Activated gamma-delta T cell (primary cell): ENCODE measurements at regions not wholly inside any gene's neighbourhood (a gene's known extent, or its start where the extent isn't known, plus 50 kb on each side); places are given as distances from the start of the nearest gene placed in this dataset.
"Not testable (repeated sequence)": the region's sequence is repeated elsewhere in the genome, so short reads cannot be mapped to it uniquely, and the experiment has no call there.

ENCODE experiments used
- DNase-seq: peaks from one replicate; lab custom pipeline; 2025; lab: John Stamatoyannopoulos, UW

DNA sequence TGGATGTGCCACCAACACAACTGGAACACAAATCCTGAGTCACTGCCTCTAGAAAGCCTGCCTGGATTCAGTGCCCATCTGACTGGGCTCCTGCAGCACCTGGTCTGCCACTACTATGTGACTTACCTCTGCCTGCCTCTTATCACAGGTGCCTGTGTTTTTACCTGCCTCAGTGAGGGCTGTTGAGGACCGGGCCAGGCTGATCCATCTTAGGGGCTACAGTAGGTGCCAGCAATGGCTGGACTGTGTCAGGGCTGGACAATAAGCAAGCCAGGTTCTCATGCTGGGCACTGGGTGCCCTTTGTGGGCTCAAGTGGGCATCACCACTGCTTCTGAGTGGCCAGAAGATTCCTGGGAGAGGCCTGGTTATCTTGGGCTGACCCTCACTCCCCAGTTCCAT is 948.6 kb upstream of the TPTE start:
- not testable (repeated sequence) for DNase-seq

DNA sequence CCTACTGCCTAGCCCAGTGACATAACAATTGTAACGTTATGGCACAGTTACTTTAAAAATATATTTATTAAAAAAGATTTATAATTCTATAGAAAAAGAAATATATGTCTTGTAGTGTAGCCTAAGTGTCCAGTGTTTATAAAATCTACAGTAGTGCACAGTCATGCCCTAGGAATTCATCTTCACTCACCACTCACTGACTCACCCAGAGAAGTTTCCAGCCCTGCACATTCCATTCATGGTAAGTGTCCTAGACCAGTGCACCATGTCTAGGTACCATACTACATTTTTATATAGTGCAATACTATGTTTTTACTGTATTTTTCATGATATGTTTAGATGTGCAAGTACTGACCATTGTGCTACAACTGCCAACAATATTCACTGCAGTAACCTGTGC is 947.9 kb upstream of the TPTE start:
- DNase-seq = not testable (repeated sequence)

DNA sequence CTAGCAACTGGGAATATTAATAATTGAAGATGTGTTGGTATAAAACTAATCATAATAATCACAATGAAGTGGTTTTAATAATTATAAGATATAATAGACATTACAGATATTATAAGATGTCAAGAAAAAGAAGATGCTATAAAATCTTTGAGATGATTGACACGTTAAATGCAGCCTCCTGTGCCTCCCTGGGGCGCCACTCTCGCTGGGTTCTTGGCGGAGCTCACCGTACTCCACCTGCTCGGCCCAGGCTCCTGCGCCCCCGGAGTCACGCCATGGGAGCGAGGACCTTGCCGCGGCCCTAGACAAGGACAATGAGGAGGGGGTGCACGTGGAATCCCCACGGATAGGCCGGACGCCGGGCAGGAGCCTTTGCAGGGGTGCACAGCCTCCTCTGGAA is 942.1 kb upstream of the TPTE start:
- DNase-seq = not testable (repeated sequence)

DNA sequence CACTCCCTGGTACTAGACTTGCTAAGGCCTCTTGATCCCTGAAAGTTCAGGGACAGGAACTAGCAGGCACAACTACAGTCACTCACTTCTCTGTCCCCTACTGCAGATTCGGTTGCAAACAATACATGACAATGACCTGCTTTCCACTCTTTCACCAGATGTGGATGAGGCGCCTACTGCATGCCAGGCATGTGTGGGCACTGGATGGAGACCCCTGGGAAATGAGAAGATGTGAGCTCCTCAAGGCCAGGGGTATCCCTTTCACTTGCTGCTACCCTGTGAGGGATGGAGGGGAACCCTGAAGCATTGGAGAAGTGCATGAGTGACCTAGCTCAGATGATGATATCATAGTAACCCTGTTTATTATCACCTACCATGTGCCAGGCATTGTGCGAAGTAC is 933.4 kb upstream of the TPTE start:
- not testable (repeated sequence) for DNase-seq

DNA sequence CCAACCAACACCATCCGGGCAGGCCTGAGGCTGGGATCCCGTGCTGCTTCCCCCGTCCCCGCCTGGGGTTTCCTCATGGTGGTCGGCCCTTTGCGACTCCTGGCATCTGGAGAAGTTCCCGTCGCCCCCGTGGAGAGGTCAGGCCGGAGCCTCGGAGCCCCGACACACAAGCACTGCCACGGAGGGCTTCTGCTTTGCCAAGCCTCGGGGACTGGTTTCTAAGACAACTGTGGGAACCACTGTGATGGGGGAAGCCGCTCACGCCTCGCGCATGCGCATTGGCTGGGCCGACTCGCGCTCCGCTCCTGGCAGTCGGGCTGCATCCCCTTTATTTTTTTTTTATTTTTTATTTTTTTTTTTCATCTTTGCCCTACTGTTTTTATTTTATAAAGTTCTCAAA is 928.8 kb upstream of the TPTE start:
- not testable (repeated sequence) for DNase-seq

DNA sequence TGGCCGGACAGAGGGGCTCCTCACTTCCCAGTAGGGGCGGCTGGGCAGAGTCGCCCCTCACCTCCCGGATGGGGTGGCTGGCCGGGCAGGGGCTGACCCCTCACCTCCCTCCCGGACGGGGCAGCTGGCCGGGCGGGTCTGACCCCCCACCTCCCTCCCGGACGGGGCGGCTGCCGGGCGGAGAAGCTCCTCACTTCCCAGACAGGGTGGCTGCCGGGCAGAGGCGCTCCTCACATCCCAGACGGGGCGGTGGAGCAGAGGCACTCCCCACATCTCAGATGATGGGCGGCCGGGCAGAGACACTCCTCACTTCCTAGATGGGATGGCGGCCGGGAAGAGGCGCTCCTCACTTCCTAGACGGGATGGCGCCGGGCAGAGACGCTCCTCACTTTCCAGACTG is 927.7 kb upstream of the TPTE start:
- DNase-seq = not testable (repeated sequence)

DNA sequence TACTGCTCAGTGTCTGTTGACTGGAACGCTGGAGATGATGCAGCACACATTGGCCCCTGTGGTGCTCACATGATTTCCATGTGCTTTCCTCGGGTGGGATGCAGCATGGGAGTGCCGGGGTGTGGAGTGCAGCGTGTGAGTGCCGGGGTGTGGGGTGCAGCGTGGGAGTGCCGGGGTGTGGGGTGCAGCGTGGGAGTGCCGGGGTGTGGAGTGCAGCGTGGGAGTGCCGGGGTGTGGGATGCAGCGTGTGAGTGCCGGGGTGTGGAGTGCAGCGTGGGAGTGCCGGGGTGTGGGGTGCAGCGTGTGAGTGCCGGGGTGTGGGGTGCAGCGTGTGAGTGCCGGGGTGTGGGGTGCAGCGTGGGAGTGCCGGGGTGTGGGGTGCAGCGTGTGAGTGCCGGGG is 907.4 kb upstream of the TPTE start:
- DNase-seq = not testable (repeated sequence)

DNA sequence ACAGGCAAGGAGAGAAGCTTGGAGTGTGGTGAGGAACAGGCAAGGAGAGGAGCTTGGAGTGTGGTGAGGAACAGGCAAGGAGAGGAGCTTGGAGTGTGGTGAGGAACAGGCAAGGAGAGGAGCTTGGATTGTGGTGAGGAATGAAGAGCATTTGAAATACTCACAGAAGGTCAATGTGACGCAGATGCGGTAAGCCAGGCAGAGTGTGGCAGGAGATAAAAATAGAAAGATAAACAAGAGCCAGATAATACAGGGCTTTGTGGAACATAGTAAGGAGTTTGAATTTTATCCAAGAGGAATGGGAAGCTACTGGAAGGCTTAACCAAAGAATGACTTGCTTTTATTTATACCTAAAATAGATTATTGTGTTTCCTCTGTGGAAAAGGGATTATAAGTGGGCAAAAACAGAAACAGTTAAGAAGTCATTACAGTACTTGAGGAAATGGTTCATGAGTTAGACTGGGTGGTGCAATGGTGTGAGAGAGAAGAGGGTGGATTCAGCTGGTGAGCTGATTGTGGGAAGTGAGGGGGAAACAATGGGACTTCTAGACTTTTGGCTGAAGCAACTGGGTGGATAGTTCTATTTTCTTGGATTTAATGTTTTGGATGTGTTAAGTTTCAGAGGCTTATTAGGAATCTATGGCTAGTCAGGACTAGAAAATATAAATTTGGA is 900.1 kb upstream of the TPTE start:
- not testable (repeated sequence) for DNase-seq

DNA sequence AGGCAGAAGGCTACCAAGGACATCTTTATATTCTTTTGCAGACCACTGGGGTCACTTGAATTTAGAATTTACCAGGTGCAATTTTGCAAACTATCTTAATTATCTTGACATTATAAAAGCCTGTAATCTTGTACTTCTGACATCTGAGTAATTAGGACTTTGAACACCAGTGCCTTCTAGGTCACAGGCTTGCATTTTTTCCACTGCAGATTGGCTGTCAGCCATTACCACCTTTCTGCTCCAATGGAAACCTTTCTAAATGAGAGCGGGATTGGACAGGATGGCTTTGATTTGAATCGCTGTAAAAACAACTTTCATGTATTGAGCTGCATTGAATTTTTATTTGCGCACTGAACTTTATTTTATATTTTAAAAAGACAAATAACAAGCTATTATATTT is 893.3 kb upstream of the TPTE start:
- DNase-seq = not testable (repeated sequence)

DNA sequence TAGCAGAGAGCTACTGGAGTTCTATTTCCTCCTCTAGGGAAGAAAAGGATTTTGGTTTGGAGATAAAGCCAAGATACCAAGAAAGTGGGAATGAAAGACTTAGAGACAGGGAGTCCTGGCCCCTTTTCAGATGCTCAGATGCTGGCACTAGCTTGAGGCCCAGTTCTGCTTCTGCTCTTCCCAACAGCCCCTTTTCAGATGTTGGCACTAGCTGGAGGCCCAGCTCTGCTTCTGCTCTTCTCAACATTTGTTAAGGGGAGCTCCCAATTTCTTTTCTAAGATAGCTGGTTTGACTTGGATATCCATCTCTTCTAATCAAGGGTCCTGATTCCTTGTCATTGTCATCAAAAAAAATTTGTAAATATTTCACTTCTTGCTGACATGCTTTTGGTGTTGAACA is 874.0 kb upstream of the TPTE start:
- DNase-seq = not testable (repeated sequence)

DNA sequence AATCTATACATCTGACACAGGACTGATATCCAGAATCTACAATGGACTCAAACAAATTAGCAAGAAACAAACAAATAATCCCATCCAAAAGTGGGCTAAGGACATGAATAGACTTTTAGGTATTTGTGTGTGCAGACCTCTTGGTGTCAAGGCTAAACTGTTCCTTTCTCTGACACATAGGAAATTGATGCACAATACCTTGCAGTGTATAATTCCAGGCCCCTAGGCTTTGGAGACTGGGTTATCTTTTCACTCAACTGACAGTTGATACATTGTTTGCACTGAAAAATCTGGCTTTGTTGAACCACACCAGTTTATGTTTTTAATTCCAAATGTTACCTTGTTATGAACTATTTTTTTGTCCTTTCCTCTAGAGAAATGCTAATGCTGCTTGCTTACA is 873.1 kb upstream of the TPTE start:
- not testable (repeated sequence) for DNase-seq

DNA sequence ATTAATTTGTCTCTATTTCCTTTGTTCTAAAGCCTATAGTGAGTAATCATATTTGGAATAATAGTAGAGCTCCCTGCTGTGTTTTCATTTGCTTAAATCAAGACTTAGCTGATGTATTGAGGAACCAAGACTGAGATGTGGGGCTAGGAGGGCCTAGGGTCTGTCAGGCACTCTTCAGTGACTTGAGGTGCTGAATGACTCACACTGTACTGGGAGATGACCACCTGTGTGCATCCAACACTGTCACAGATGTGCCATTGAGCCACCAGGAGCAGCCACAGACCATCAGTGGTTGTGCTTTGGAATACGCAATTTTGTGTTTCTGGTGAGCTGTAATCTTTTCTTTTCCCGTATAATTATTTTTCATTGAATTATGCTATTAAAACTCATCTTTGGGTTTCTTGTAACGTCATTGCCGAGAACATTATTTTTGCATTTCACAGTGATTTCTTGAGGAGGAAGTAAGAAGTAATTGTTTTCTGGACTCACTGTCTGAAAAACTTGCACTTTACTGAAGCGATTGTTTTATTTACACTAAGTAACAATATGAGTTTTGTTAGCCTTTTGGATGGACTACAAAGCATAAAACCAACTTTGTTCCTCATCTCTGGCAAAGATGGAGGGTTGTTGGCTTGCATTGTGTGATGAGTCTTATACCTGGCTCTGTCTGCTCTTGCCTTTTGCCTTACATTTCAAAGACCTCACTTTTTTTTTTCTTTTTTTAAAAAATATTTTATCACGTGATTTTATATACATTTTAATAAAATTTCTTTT is 872.2 kb upstream of the TPTE start:
- DNase-seq = not testable (repeated sequence)

DNA sequence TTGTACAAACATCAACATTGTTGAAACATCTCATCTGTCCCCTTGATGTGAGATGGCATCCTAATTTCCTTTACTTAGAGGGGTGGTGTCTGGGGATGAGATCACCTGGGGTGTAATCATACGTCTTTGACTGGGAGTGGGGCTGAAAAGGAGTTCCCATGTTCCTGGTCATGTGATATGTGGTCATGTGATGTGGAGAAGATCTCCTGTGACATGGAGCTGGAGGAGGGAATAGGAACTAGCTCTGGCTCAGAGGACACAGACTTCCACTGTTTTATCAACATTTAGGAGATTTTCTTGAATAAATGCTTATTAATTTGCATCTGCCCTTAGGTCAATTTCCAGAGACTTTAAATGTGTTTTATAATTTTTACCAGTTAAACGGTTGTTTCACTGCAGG is 868.6 kb upstream of the TPTE start:
- DNase-seq = not testable (repeated sequence)

DNA sequence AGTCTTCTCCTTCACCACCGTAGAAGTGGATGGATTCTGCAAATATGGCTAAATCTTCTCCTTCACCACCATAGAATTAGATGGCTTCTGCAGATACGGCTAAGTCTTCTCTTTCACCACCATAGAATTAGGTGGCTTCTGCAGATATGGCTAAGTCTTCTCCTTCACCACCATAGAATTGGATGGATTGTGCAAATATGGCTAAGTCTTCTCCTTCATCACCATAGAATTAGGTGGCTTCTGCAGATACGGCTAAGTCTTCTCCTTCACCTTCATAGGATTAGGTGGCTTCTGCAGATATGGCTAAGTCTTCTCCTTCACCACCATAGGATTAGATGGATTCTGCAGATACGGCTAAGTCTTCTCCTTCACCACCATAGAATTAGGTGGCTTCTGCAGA is 866.2 kb upstream of the TPTE start:
- not testable (repeated sequence) for DNase-seq

DNA sequence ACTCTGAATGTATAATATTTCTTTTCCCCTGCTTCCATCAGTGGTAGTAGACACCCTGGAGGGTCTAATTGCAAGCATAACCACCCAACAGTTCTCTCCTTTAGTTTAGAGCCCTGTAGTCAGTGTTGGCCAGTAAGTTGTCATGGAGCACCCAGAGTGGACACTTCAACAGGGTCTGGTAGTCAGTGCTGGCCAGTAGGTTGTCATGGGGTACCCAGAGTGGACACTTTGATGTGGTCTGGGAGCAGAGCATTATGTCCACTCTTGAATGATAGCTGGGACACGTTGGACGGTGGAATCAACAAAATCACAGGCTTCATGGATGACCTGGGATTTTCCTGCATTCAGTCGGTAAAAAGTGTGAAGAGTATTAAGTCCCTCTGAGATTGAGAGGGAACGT is 864.9 kb upstream of the TPTE start:
- DNase-seq = not testable (repeated sequence)

DNA sequence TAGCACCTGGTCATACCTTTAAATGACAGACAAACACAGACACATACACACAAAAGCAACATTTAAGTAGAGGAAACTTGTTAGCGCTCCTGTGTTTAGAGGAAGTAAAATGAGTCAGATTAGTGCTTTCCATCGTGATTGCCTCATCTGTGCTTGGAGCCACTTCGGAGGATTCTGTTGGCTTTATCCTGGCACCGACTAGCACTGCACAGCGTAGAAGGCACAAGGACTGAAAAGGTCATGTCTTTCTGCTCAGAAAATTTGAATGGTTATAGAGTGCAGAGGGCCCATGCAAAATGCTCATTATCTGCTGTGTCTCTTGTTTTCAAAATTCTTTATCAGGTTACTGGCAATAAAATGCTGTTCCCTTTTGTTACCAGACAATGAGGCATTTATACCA is 863.6 kb upstream of the TPTE start:
- not testable (repeated sequence) for DNase-seq

DNA sequence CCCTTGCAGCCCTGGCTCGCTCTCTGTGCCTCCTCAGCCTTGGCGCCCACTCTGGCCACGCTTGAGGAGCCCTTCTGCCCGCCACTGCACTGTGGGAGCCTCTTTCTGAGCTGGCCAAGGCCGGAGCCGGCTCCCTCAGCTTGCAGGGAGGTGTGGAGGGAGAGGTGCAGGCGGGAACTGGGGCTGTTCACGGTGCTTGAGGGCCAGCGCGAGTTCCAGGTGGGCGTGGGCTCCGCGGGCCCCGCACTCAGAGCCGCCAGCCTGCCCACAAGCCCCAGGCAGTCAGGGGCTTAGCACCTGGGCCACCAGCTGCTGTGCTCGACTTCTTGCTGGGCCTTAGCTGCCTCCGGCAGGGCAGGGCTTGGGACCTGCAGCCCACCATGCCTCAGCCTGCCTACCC is 861.5 kb upstream of the TPTE start:
- DNase-seq = not testable (repeated sequence)

DNA sequence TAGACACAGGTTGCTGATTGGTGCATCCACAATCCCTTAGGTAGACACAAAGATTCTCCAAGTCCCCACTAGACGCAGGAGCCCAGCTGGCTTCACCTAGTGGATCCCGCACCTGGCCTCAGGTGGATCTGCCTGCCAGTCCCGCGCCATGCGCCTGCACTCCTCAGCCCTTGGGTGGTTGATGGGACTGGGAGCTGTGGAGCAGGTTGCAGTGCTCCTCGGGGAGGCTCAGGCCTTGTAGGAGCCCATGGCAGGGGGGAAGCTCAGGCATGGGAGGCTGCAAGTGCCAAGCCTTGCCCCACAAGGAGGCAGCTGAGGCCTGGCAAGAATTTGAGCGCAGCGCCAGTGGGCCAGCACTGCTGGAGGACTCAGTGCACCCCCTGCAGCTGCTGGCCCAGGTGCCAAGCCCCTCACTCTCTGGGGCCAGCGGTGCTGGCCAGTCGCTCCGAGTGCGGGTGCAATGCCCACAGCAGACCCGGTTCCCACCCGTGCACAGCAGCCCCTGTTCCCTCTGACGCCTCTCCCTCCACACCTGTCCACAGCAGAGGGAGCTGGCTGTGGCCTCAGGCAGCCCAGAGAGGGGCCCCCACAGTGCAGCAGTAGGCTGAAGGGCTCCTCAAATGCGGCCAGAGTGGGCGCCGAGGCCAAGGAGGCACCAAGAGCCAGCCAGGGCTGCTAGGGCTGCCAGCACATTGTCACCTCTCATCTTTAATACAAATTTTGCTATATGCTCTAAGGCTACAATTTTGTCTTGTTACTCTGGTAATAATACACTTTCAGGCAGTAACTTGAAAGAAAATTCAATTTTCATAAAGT is 857.3 kb upstream of the TPTE start:
- DNase-seq = not testable (repeated sequence)

DNA sequence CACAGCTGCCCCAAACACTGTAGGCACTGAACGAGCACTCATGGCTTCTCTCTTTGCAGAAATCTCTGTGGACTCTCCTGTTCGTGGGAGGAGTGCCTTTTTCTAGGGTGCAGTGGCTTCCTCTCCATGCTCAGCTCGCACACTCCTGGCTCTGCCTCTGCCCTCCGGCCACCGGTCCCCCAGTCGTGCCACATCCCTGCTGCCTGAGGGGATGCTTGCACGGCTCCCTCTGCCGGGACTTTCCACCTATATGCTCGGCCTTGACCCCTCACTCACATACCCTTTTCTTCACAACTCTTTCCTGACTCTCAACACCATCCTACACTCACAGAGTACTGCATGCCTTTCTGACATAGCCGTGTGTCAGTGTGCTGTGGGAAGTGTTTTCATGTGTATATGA is 845.6 kb upstream of the TPTE start:
- DNase-seq = not testable (repeated sequence)

DNA sequence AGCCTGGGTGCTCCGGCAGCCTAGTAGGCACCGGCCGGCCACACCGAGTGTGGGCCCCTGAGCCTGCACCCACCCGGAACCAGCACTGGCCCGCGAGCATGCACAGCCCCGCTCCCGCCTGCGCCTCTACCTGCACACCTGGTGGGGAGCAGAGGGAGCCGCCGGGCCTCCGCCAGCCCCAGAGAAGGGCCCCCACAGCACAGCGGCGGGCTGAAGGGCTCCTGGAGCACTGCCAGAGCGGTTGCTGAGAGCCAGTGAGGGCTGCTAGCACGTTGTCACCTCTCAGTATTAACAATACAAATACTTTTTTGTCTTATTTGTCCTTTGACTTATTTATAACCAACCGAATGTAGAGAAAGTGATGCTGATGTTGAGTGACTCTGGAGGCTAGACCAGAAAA is 842.4 kb upstream of the TPTE start:
- DNase-seq = not testable (repeated sequence)

DNA sequence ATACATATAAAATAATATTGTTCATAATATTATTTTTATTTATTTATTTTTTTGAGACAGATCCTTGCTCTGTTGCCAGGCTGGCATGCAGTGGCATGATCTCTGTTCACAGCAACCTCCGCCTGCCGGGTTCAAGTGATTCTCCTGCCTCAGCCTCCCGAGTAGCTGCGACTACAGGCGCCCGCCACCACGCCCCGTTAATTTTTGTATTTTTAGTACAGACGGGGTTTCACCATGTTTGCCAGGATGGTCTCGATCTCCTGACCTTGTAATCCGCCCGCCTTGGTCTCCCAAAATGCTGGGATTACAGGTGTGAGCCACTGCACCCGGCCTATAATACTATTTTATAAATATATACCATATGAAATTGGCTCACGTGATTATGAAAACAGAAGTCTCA is 832.4 kb upstream of the TPTE start:
- not testable (repeated sequence) for DNase-seq

DNA sequence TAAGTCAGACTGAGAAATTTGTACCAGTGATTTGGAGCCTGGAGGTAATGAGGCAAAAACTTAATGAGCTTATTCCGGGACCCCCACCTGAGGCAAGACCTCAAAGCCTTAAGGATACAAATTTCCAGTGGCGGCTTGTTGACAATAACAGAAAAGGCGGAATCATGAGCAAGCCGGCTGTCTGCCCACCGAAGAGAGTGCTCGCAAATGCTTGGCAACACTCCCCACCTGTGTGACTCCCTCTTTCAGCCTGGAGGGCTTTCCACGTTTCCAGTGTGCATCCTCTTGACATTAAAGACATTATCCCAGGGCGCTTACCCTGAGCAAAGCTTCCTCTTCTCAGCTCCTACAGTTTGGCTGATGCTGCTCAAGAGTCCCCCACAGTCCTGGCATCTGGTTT is 830.4 kb upstream of the TPTE start:
- not testable (repeated sequence) for DNase-seq

DNA sequence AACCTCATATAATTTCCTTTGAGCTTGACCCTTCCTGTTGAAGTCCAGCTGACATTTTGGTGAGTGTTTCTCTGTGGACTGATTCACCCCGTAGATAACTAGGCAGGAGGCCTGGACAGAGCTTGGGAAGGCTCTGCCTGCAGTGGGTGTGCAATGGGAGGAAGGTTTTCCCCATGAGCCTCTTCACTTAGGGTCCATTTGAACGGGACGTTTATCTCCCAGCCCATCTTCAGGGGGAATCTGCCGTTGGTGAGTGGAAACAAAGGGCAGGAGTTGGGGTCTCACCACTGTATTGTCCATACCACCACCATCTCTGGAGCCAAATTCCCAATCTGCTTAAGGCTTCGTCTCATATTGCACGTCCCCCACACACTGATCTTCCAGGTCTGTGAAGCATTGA is 825.6 kb upstream of the TPTE start:
- not testable (repeated sequence) for DNase-seq
